Liver (tissue), 3 donors: ENCODE measurements at regions not wholly inside any gene's neighbourhood (a gene's known extent, or its start where the extent isn't known, plus 50 kb on each side); places are given as distances from the start of the nearest gene placed in this dataset.

Experiments
- CTCF ChIP-seq: fragments of 150-350 bp; IDR thresholded peaks from 2 replicates; pipeline ENCODE4 v1.5.1; 2017; ENCODE audit warnings: improper control_type of control experiment, low read depth, low read length; ENCODE audit not compliant: missing input control
- GABPA ChIP-seq, 2 donors: IDR thresholded peaks in 1 of 2; conservative IDR thresholded peaks in 1 of 2; 2 replicates each; pipeline ENCODE4 v1.6.1; 2016; ENCODE audit warnings: antibody characterized with exemption in 2 of 2, mild to moderate bottlenecking in 1 of 2, moderate library complexity in 1 of 2
- JUND ChIP-seq, 2 donors: IDR thresholded peaks; 2 replicates each; pipeline ENCODE4 v1.6.1; 2016; ENCODE audit warnings: antibody characterized with exemption in 2 of 2
- NR2F2 ChIP-seq: IDR thresholded peaks from 2 replicates; pipeline ENCODE4 v1.6.1; 2016; ENCODE audit warnings: antibody characterized with exemption
- RAD21 ChIP-seq, 2 donors: IDR thresholded peaks; 2 replicates each; pipeline ENCODE4 v1.6.1; 2016; ENCODE audit warnings: antibody characterized with exemption in 2 of 2, mild to moderate bottlenecking in 2 of 2
- REST ChIP-seq: IDR thresholded peaks from 2 replicates; pipeline ENCODE4 v1.6.1; 2016; ENCODE audit warnings: antibody characterized with exemption, mild to moderate bottlenecking
- SP1 ChIP-seq: IDR thresholded peaks from 2 replicates; pipeline ENCODE4 v1.6.1; 2018; ENCODE audit warnings: antibody characterized with exemption, mild to moderate bottlenecking
- YY1 ChIP-seq: IDR thresholded peaks from 2 replicates; pipeline ENCODE4 v1.6.1; 2016; ENCODE audit warnings: antibody characterized with exemption, mild to moderate bottlenecking
- TF ChIP-seq, protein P1 (sequence below): IDR thresholded peaks from 2 replicates; pipeline ENCODE4 v1.6.1; 2016; ENCODE audit warnings: antibody characterized with exemption
- donor health status: healthy.
- donor health status: healthy.

DNA sequence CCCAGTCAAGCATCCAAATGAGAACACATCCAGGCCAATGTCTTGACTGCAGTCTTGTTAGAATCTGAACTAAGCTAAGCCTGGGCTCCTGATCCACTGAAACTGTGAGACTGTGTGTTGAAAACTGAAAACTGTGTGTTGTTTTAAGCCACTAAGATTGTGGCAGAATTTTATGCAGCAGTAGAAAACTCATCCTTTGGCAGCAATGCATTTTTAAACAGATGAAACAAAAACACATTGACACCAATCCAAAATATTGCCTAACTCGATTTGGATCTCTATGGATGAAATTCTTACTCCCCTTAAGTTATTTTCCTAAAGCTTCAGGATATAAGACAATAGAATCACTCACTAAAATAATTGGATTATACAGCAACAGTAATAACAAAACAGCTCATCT lies 202.3 kb upstream of the KLF12 start:
- no peak for TF ChIP-seq CTCF
- TF ChIP-seq REST = no peak
- no peak for TF ChIP-seq RAD21 (IDR thresholded peaks at IDR 0.05)
- TF ChIP-seq SP1 = no peak
- TF ChIP-seq GABPA (IDR thresholded peaks at IDR 0.05 in 1 of 2, conservative IDR thresholded peaks at IDR 0.05 in 1 of 2) = no peak
- no peak for TF ChIP-seq YY1
- TF ChIP-seq, protein P1, sequence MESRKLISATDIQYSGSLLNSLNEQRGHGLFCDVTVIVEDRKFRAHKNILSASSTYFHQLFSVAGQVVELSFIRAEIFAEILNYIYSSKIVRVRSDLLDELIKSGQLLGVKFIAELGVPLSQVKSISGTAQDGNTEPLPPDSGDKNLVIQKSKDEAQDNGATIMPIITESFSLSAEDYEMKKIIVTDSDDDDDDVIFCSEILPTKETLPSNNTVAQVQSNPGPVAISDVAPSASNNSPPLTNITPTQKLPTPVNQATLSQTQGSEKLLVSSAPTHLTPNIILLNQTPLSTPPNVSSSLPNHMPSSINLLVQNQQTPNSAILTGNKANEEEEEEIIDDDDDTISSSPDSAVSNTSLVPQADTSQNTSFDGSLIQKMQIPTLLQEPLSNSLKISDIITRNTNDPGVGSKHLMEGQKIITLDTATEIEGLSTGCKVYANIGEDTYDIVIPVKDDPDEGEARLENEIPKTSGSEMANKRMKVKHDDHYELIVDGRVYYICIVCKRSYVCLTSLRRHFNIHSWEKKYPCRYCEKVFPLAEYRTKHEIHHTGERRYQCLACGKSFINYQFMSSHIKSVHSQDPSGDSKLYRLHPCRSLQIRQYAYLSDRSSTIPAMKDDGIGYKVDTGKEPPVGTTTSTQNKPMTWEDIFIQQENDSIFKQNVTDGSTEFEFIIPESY = no peak
- no peak for TF ChIP-seq NR2F2
- no peak for TF ChIP-seq JUND (IDR thresholded peaks at IDR 0.05)
